ENCODE measurements at regions not wholly inside any gene's neighbourhood (a gene's known extent, or its start where the extent isn't known, plus 50 kb on each side); places are given as distances from the start of the nearest gene placed in this dataset.

- no peak overlapping the region for H3K4me3 ChIP-seq (ENCODE audit: low read length)
- H3K27me3 ChIP-seq (ENCODE audit: insufficient read depth, low read depth, low read length), result no peaks in the 10 kb centered on the region
- peaks cover 3% of the 10 kb centered on the region for H3K9me3 ChIP-seq (ENCODE audit: low read length)
- H2AFZ ChIP-seq (ENCODE audit: low read depth, low read length), result no peak overlapping the region
- no peaks in the 10 kb centered on the region for H3F3A ChIP-seq (ENCODE audit: insufficient read depth, low read length, poor library complexity, severe bottlenecking)
- no peak overlapping the region for H3K4me2 ChIP-seq (ENCODE audit: low read length)
- H3K79me2 ChIP-seq (replicated peaks; ENCODE audit: insufficient read depth, low read length), result no peaks in the 10 kb centered on the region
- no peak overlapping the region for H3K9ac ChIP-seq (ENCODE audit: low read length)
- no peaks in the 10 kb centered on the region for H3K9me2 ChIP-seq (ENCODE audit: insufficient read depth, low read length)
- TF ChIP-seq CTCF (IDR thresholded peaks at IDR 0.05; ENCODE audit: poor library complexity, severe bottlenecking), result no peak
- no peak for TF ChIP-seq REST (IDR thresholded peaks at IDR 0.05; ENCODE audit: borderline replicate concordance)
- TF ChIP-seq EP300 (conservative IDR thresholded peaks at IDR 0.05; ENCODE audit: poor library complexity, severe bottlenecking), result no peak
- no peak for TF ChIP-seq MXI1 (conservative IDR thresholded peaks at IDR 0.05; ENCODE audit: poor library complexity, severe bottlenecking)
- TF ChIP-seq EZH2 (IDR thresholded peaks at IDR 0.05; ENCODE audit: borderline replicate concordance, insufficient read depth, low read length, poor library complexity, severe bottlenecking), result no peak
- TF ChIP-seq SMC3 (conservative IDR thresholded peaks at IDR 0.05; ENCODE audit: poor library complexity), result no peak
- no peak for TF ChIP-seq RAD21 (conservative IDR thresholded peaks at IDR 0.05)
- no peak for TF ChIP-seq TAF1 (IDR thresholded peaks at IDR 0.05; ENCODE audit: low read depth)
- no peak for TF ChIP-seq POLR2AphosphoS5 (IDR thresholded peaks at IDR 0.05)
- no peak overlapping the region for H3K27ac ChIP-seq (ENCODE audit: low read length)
- no peaks in the 10 kb centered on the region for H3K36me3 ChIP-seq (ENCODE audit: insufficient read depth, low read length)
- H4K20me1 ChIP-seq (ENCODE audit: insufficient read depth), result no peaks in the 10 kb centered on the region
Observed at GRCh38 chr12:118575730-118576129, 199.4 kb downstream of the SUDS3 start.

GRCh38 chr12:118581371-118581770 is 205.0 kb downstream of the SUDS3 start:
- no peaks in the 10 kb centered on the region for H3K9me3 ChIP-seq (ENCODE audit: low read length)
- no peak overlapping the region for H3K4me3 ChIP-seq (ENCODE audit: low read length)
- no peak overlapping the region for H3K4me2 ChIP-seq (ENCODE audit: low read length)
- no peak for TF ChIP-seq EZH2 (IDR thresholded peaks at IDR 0.05; ENCODE audit: borderline replicate concordance, insufficient read depth, low read length, poor library complexity, severe bottlenecking)
- no peak for TF ChIP-seq POLR2AphosphoS5 (IDR thresholded peaks at IDR 0.05)
- TF ChIP-seq TAF1 (IDR thresholded peaks at IDR 0.05; ENCODE audit: low read depth), result no peak
- no peak for TF ChIP-seq MXI1 (conservative IDR thresholded peaks at IDR 0.05; ENCODE audit: poor library complexity, severe bottlenecking)
- no peak for TF ChIP-seq CTCF (IDR thresholded peaks at IDR 0.05; ENCODE audit: poor library complexity, severe bottlenecking)
- no peak for TF ChIP-seq SMC3 (conservative IDR thresholded peaks at IDR 0.05; ENCODE audit: poor library complexity)
- TF ChIP-seq RAD21 (conservative IDR thresholded peaks at IDR 0.05), result no peak
- TF ChIP-seq REST (IDR thresholded peaks at IDR 0.05; ENCODE audit: borderline replicate concordance), result no peak
- TF ChIP-seq EP300 (conservative IDR thresholded peaks at IDR 0.05; ENCODE audit: poor library complexity, severe bottlenecking), result no peak
- no peaks in the 10 kb centered on the region for H3K9me2 ChIP-seq (ENCODE audit: insufficient read depth, low read length)
- no peaks in the 10 kb centered on the region for H3K79me2 ChIP-seq (replicated peaks; ENCODE audit: insufficient read depth, low read length)
- no peak overlapping the region for H3K9ac ChIP-seq (ENCODE audit: low read length)
- H2AFZ ChIP-seq (ENCODE audit: low read depth, low read length), result no peak overlapping the region
- no peak overlapping the region for H3K27ac ChIP-seq (ENCODE audit: low read length)
- H4K20me1 ChIP-seq (ENCODE audit: insufficient read depth), result no peaks in the 10 kb centered on the region
- H3K36me3 ChIP-seq (ENCODE audit: insufficient read depth, low read length), result no peaks in the 10 kb centered on the region
- no peaks in the 10 kb centered on the region for H3F3A ChIP-seq (ENCODE audit: insufficient read depth, low read length, poor library complexity, severe bottlenecking)
- no peaks in the 10 kb centered on the region for H3K27me3 ChIP-seq (ENCODE audit: insufficient read depth, low read depth, low read length)
